Lung (tissue), 11 donors: ENCODE measurements at regions not wholly inside any gene's neighbourhood (a gene's known extent, or its start where the extent isn't known, plus 50 kb on each side); places are given as distances from the start of the nearest gene placed in this dataset.

Experiments
- ATAC-seq: fragments of 200-7000 bp; cut with Tn5 transposase; one replicate; pipeline ENCODE4 v1.9.1; 2020; ENCODE audit warnings: moderate number of reproducible peaks; ENCODE audit not compliant: insufficient read depth, low FRiP score
- DNase-seq, 3 donors: peaks; one replicate each; pipeline ENCODE4 v3.0.0-alpha.2; 2013 to 2017
- H3K27ac ChIP-seq, 2 donors: one replicate each; pipeline ENCODE4 v1.5.1; 2013; ENCODE audit warnings: mild to moderate bottlenecking in 2 of 2, moderate library complexity in 2 of 2, control low read depth in 1 of 2, inconsistent platforms in 1 of 2, low read depth in 1 of 2, low read length in 1 of 2
- H3K27me3 ChIP-seq, 3 donors: one replicate each; pipeline ENCODE4 v1.5.1; 2013; ENCODE audit warnings: low read length in 2 of 3; ENCODE audit not compliant: control insufficient read depth in 3 of 3, insufficient read depth in 3 of 3
- H3K36me3 ChIP-seq, 4 donors: one replicate each; pipeline ENCODE4 v1.5.1; 2013; ENCODE audit warnings: low read length in 4 of 4, mild to moderate bottlenecking in 1 of 4, moderate library complexity in 1 of 4; ENCODE audit not compliant: control insufficient read depth in 4 of 4, insufficient read depth in 4 of 4
- H3K4me1 ChIP-seq, 5 donors: one replicate each; pipeline ENCODE4 v1.5.1; 2013; ENCODE audit warnings: low read length in 5 of 5, mild to moderate bottlenecking in 2 of 5, moderate library complexity in 1 of 5; ENCODE audit not compliant: control insufficient read depth in 5 of 5, insufficient read depth in 5 of 5
- H3K4me3 ChIP-seq: one replicate; pipeline ENCODE4 v1.5.1; 2013; ENCODE audit warnings: mild to moderate bottlenecking, control low read depth, moderate library complexity
- H3K9ac ChIP-seq, 2 donors: one replicate each; pipeline ENCODE4 v1.5.1; 2013; ENCODE audit warnings: low read length in 2 of 2, control low read depth in 1 of 2; ENCODE audit not compliant: insufficient read depth in 1 of 2
- H3K9me3 ChIP-seq, 4 donors: one replicate each; pipeline ENCODE4 v1.5.1; 2013; ENCODE audit warnings: low read length in 3 of 4, mild to moderate bottlenecking in 1 of 4, moderate library complexity in 1 of 4; ENCODE audit not compliant: control insufficient read depth in 4 of 4, insufficient read depth in 3 of 4
- WGBS, 2 donors: extraction: QIAGEN DNeasy Blood & Tissue Kit; methylation state at CpG; one replicate each; pipeline ENCODE4 v1.1.7; 2013; 5-methylcytosine and 5-hydroxymethylcytosine counted together
- TF ChIP-seq, protein P1 (sequence below): IDR thresholded peaks from 2 replicates; pipeline ENCODE4 v1.5.1; 2012; ENCODE audit warnings: mild to moderate bottlenecking; ENCODE audit errors: control extremely low read depth, extremely low read depth
- donor health status: control.
- donor health status: control.
- donor health status: Bipolar disorder and iron deficiency.
- donor health status: healthy.
- donor health status: DM: yes; HTN: yes; CAD: no.

GRCh38 chr13:89097994-89098393 is 1426.8 kb downstream of the SLITRK5 start:
- DNase-seq (no peak), ATAC-seq (no peak)
- H3K9me3 ChIP-seq, result no peaks in the 10 kb centered on the region
- WGBS, 2 donors, result 42 to 52% methylated on average over 1 of the region's 1 CpG
- no peak overlapping the region for H3K4me3 ChIP-seq
- no peaks in the 10 kb centered on the region for H3K36me3 ChIP-seq
- no peaks in the 10 kb centered on the region for H3K4me1 ChIP-seq
- H3K9ac ChIP-seq, result no peak overlapping the region
- H3K27me3 ChIP-seq, result no peaks in the 10 kb centered on the region
- TF ChIP-seq, protein P1, sequence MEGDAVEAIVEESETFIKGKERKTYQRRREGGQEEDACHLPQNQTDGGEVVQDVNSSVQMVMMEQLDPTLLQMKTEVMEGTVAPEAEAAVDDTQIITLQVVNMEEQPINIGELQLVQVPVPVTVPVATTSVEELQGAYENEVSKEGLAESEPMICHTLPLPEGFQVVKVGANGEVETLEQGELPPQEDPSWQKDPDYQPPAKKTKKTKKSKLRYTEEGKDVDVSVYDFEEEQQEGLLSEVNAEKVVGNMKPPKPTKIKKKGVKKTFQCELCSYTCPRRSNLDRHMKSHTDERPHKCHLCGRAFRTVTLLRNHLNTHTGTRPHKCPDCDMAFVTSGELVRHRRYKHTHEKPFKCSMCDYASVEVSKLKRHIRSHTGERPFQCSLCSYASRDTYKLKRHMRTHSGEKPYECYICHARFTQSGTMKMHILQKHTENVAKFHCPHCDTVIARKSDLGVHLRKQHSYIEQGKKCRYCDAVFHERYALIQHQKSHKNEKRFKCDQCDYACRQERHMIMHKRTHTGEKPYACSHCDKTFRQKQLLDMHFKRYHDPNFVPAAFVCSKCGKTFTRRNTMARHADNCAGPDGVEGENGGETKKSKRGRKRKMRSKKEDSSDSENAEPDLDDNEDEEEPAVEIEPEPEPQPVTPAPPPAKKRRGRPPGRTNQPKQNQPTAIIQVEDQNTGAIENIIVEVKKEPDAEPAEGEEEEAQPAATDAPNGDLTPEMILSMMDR, result no peak
- no peak overlapping the region for H3K27ac ChIP-seq

DNA sequence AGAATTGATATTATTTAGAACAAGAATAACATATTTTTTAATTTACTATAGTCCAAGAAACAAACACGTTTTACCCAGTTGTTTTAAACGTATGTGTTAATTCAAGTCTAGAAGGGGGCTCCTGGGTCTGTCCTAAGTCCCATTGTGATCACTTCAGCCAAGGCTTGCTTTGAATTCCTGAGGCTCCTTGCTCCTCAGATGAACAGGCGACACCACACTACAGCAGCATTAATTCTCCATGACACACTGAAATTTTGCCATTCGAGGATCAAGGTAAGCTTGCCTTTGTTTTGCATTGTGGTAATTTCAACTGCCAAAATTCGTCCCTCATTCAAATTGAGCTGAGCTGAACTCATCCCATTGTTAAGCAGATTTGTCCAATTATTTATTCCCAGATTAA is 1442.6 kb downstream of the SLITRK5 start:
- ATAC-seq (no peak), DNase-seq (no peak)
- Histone ChIP-seq H3K36me3 (no peaks in the 10 kb centered on the region), H3K27me3 (no peaks in the 10 kb centered on the region), H3K27ac (no peak overlapping the region), H3K4me1 (no peaks in the 10 kb centered on the region), H3K4me3 (no peak overlapping the region), H3K9me3 (peaks cover 0 to 3% (median 0%) of the 10 kb centered on the region in 4 donors), H3K9ac (no peak overlapping the region)
- 69 to 74% methylated on average over 5 of the region's 5 CpGs for WGBS, 2 donors
- TF ChIP-seq, protein P1, result no peak

DNA sequence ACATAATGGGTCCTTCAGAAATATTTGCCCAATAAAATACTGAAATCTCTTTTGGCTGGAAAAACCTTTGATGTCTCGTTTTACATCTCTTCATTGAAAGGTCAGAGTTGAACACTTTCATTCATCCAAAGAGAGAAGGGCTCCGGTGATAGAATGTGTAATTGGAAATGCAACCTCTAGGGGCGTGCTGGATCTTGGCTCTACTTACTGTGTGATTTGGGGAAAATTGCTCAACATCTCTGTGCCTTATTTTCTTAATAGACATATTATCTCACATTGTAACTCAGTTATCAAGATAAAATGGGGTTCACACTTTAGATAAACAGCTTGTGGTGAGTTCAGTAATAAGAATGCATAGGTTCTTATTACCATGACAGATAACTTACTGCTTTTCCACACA is 1444.1 kb downstream of the SLITRK5 start:
- ATAC-seq (no peak), DNase-seq (no peak)
- H3K9me3 ChIP-seq, result peaks cover 0 to 8% (median 0%) of the 10 kb centered on the region in 4 donors
- no peaks in the 10 kb centered on the region for H3K36me3 ChIP-seq
- no peaks in the 10 kb centered on the region for H3K4me1 ChIP-seq
- no peak overlapping the region for H3K27ac ChIP-seq
- no peak overlapping the region for H3K4me3 ChIP-seq
- H3K9ac ChIP-seq, result no peak overlapping the region
- no peaks in the 10 kb centered on the region for H3K27me3 ChIP-seq
- WGBS, 2 donors, result 77 to 92% methylated on average over 3 of the region's 3 CpGs
- TF ChIP-seq, protein P1, result no peak

GRCh38 chr13:89136678-89137077 is 1465.5 kb downstream of the SLITRK5 start:
- Histone ChIP-seq H3K9me3 (no peaks in the 10 kb centered on the region), H3K36me3 (no peaks in the 10 kb centered on the region), H3K27me3 (no peaks in the 10 kb centered on the region), H3K4me1 (no peaks in the 10 kb centered on the region), H3K9ac (no peak overlapping the region), H3K4me3 (no peak overlapping the region), H3K27ac (no peak overlapping the region)
- ATAC-seq (no peak), DNase-seq (no peak)
- 57 to 59% methylated on average over 3 of the region's 3 CpGs for WGBS, 2 donors
- TF ChIP-seq, protein P1, result no peak
